ENCODE measurements at regions not wholly inside any gene's neighbourhood (a gene's known extent, or its start where the extent isn't known, plus 50 kb on each side); places are given as distances from the start of the nearest gene placed in this dataset.
"Not testable (repeated sequence)": the region's sequence is repeated elsewhere in the genome, so short reads cannot be mapped to it uniquely, and the experiment has no call there.

DNA sequence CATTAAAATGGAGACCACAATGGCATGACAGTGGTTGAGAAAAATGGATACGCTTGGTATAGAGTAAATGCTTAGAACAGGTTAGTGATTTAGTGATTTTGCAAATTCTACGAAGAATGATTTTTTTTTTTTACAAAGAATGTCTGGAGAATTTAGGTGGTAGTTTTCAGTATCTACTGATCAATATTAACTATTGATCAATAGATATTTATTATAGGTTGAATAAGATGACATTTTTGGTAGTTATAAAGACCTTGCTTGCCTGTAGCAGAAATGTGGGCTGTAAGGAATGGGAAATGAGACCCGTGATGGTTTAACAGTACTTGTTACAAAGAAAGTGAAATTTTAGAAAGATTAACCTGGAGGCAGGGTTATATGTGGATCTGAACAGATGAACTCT lies 137.5 kb downstream of the NR2F2 start:
- no peak for DNase-seq (ENCODE audit: low read depth)

DNA sequence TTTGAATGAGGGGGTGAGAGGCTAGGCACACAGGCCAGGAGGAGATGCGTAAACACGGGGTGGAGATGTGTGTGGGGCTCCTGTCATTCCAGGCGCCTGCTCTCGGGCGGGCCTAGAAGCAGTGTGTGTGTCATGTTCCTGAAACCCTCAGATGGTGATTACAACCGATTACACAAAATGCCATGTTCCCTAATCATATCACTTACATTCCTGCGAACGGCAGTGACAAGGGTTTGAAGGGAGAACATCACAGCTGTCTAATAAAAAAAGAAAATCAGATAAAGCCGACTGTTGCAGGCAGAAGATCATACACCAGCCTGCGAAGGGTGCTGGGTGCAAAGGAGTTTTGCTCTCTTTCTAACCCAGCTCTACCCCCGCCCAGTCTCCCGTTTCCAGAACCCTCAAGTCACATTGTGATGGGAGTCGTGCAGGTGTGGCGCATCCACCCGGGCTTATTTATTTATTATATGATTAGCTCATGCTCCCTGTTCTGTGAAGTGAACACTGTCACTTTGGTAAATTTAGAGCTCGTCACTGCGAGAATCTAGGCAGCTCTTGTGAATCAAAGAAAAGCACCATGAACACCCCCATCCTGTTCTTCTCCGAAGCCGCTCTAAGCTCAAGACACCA lies 140.3 kb downstream of the NR2F2 start:
- no peak for DNase-seq (ENCODE audit: low read depth)

DNA sequence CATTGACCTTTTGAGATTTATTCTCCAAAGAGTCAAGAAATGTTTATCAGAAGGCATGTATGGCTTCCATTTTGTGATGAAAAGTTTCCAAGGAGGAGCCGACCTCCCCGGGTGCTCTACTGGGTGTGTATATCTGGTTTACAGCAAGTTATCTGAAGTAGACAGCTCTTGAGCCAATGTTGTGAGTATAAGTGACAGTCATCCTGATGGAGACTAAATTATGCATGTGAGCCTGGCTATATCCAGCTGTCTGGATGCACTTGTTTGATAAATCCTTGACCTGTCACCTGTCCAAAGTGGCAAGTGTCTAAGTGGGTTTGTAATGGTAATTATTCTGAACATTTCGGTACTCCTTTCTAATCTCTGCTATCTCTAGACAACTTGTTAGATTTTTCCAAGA lies 142.2 kb downstream of the NR2F2 start:
- no peak for DNase-seq (ENCODE audit: low read depth)

DNA sequence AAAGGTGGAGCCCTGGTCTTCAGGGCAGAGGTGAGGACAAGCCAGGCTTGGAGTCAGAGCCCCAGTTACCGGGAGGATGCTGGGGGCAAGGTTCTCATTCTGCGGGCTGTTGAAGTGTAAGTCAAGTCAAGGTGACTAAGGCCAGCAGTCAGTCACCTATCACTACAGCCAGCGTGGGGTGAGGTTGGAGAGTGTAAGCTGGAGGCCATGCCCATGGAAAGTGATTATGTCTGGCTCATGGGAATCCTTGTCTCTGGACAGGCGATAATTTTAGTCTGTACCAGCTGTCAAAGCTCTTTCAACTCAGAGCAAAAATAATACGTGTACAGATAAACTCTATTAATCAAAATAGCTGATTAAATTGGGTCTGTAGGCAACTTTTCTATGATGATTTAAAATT lies 143.1 kb downstream of the NR2F2 start:
- no peak for DNase-seq (ENCODE audit: low read depth)

DNA sequence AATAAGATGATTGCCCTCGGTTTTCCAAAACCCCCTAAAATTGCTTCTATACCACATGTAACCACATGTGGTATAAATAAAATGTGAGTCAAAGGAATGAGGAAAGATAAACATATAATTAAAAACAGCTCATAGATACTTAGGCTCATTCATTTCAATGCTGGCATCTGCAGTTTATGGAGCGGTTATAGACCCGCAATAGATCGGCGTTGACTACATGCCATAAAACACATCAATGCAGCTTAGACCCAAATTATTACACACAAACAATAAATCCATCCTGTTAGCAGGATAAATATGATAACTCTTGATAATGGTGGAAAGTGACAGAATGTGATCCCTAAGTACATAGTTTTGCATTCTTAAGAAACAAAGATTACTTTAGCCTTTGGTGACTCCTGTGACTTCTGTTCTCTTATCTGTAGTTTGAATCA lies 143.7 kb downstream of the NR2F2 start:
- no peak for DNase-seq (ENCODE audit: low read depth)

DNA sequence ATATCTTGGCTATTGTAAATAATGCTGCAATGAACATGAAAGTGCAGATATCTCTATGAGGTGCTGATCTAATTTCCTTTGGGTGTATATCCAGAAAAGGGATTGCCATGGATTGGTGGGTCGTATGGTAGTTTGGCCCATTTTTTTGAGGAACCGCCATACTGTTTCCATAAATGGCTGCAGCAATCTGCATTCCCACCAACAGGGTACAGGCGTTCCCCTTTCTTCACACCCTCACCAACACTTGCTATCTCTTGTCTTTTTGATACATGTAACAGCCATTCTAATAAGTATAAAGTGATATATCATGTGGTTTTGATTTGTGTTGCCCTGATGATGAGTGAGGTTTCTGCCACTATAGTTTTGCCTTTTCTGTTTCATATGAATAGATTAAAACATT lies 146.7 kb downstream of the NR2F2 start:
- DNase-seq (ENCODE audit: low read depth): no peak

- not testable (repeated sequence) for DNase-seq (ENCODE audit: low read depth)
These were observed 153.9 kb downstream of the NR2F2 start for GRCh38 chr15:96484412-96484811.

- no peak for DNase-seq (ENCODE audit: low read depth)
These were observed 154.3 kb downstream of the NR2F2 start for GRCh38 chr15:96484830-96485229.

- DNase-seq (ENCODE audit: low read depth): no peak
These were observed 156.7 kb downstream of the NR2F2 start for GRCh38 chr15:96487245-96487644.

DNA sequence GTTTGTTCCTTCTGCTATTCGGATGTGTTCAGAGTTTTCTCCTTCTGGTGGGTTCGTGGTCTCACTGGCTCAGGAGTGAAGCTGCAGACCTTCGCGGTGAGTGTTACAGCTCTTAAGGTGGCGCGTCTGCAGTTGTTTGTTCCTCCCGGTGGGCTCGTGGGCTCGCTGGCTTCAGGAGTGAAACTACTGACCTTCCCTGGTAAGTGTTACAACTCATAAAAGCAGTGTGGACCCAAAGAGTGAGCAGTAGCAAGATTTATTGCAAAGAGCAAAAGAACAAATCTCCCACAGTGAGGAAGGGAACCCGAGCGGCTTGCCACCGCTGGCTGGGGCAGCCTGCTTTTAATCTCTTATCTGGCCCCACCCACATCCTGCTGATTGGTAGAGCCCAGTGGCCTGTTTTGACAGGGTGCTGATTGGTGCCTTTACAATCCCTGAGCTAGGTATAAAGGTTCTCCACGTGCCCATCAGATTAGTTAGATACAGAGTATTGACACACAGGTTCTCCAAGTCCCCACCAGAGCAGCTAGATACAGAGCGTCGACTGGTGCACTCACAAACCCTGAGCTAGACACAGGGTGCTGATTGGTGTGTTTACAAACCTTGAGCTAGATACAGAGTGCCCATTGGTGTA lies 160.7 kb downstream of the NR2F2 start:
- DNase-seq (ENCODE audit: low read depth): not testable (repeated sequence)

DNA sequence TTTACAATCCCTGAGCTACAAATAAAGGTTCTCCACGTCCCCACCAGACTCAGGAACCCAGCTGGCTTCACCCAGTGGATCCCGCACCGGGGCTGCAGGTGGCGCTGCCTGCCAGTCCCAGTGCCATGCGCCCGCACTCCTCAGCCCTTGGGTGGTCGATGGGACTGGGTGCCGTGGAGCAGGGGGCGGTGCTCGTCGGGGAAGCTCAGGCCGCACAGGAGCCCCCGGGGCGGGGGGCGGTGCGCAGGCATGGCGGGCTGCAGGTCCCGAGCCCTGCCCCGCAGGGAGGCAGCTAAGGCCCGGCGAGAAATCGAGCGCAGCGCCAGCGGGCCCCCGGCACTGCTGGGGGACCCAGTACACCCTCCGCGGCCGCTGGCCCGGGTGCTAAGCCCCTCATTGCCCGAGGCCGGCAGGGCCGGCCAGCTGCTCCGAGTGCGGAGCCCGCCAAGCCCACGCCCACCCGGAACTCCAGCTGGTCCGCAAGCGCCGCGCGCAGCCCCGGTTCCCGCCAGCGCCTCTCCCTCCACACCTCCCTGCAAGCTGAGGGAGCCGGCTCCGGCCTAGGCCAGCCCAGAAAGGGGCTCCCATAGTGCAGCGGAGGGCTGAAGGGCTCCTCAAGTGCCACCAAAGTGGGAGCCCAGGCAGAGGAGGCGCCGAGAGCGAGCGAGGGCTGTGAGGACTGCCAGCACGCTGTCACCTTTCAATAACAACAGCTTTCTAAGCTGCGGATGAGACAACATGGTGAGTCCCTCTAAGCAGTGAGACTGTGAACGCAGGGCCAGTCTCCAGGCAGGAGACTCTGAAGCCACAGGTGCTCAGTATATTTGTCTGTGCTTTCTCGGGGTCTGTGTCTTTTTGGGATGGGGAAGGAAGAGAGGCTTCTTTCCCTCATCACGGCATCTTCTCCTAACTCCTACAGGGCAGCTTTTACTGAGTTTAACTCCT lies 161.5 kb downstream of the NR2F2 start:
- DNase-seq (ENCODE audit: low read depth): not testable (repeated sequence)

DNA sequence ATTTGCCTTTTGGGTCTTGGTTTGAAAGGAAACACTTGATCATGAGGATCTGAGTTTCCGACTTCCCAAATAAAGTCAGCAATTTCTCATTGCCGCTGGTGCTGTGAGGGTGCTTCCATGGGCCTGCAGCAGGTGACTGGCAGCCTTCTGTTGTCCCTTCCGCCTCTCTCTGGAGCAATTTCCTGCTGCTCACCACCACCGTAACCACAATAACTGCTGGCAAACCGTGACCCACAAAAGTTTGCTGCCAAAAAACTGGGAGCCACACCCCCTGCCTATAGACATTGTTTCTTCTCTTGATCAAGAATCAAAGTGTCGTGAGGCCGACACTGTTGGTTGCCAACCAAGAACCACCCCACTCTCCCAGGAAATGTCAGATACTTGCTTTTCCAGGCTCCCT lies 164.0 kb downstream of the NR2F2 start:
- DNase-seq (ENCODE audit: low read depth): no peak

- DNase-seq (ENCODE audit: low read depth): no peak
These were observed 164.9 kb downstream of the NR2F2 start for GRCh38 chr15:96495386-96495785.

GRCh38 chr15:96497951-96498350 lies 167.5 kb downstream of the NR2F2 start:
- no peak for DNase-seq (ENCODE audit: low read depth)

- no peak for DNase-seq (ENCODE audit: low read depth)
These were observed 170.0 kb downstream of the NR2F2 start for GRCh38 chr15:96500508-96500907.

GRCh38 chr15:96501362-96501761 lies 170.9 kb downstream of the NR2F2 start:
- DNase-seq (ENCODE audit: low read depth): no peak

- DNase-seq (ENCODE audit: low read depth): no peak
These were observed 171.7 kb downstream of the NR2F2 start for GRCh38 chr15:96502196-96502595.

GRCh38 chr15:96503276-96503675 lies 172.8 kb downstream of the NR2F2 start:
- no peak for DNase-seq (ENCODE audit: low read depth)

DNA sequence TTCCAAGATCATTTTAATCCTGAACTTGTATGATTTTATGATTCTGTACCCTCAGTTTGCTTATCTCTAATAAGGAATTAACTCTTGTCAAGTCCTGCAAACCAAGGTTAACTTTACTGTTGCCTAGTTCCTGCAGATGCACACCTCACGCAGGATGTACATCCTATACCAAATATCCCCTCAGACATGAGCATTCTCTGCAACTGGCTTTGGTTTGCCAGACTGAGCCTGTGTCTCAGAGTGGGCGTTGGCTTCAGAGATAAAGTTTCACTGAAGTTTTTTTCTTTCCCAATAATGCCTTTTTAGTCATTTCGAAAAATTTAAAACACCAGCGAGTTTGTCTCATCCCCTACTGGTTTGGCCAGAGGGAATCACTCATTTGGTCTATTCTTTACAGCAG lies 173.9 kb downstream of the NR2F2 start:
- DNase-seq (ENCODE audit: low read depth): no peak

- no peak for DNase-seq (ENCODE audit: low read depth)
These were observed 174.5 kb downstream of the NR2F2 start for GRCh38 chr15:96505014-96505413.

- no peak for DNase-seq (ENCODE audit: low read depth)
These were observed 184.2 kb downstream of the NR2F2 start for GRCh38 chr15:96514607-96515285.

- DNase-seq (ENCODE audit: low read depth): no peak
These were observed 184.9 kb downstream of the NR2F2 start for GRCh38 chr15:96515371-96515770.

Data from myocyte (in vitro differentiated cells).